ENCODE measurements at regions not wholly inside any gene's neighbourhood (a gene's known extent, or its start where the extent isn't known, plus 50 kb on each side); places are given as distances from the start of the nearest gene placed in this dataset.

DNA sequence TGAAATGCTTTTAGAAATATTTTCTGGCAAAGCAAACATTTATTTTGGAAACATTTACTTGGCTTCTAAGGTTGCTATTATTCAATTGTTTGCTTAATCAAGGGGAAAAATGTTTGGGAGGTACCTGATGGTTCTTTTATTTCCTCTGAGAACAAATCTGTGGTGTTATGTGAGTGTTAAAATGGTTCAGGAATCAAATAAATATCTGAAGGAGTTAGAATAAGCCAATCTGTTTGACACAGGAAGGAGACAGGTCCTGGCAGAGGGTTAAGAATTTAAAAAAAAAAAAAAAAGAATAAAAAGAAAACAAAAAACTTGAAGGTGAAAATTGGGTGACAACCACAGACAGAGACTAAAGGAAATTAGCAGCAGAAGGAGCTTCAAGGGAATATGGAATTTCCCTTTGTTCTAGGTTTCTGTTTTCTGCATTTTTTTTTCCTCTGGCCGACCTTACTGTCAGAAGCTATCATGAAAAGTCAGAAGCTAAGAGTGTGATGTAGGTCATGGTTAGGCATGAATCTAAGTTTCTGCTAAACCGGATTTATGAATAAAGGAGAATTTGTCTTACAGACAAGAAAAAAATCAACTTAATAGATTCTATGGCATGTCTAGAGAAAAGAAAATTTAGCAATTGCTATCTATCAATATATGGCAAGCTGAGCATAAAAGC is 78.6 kb upstream of the PNPLA4 start:
- Histone ChIP-seq H3K79me2 (ENCODE audit: insufficient read depth, low read length) (no peaks in the 10 kb centered on the region), H3K9me2 (replicated peaks; ENCODE audit: low read depth, low read length) (no peaks in the 10 kb centered on the region), H3F3A (ENCODE audit: low read depth) (no peaks in the 10 kb centered on the region), H3K9me3 (ENCODE audit: insufficient read depth, low read depth, low read length) (no peaks in the 10 kb centered on the region), H3K27me3 (ENCODE audit: insufficient read depth, low read length, poor library complexity, severe bottlenecking) (no peaks in the 10 kb centered on the region), H3K4me3 (ENCODE audit: low read length, poor library complexity, severe bottlenecking) (no peak overlapping the region), H3K36me3 (ENCODE audit: insufficient read depth, low read length) (no peaks in the 10 kb centered on the region), H3K9ac (ENCODE audit: low read depth, low read length, poor library complexity, severe bottlenecking) (no peak overlapping the region), H3K4me1 (ENCODE audit: insufficient read depth, low read length, poor library complexity, severe bottlenecking) (no peaks in the 10 kb centered on the region), H4K20me1 (ENCODE audit: insufficient read depth, low read length, poor library complexity, severe bottlenecking) (no peaks in the 10 kb centered on the region), H2AFZ (ENCODE audit: low read length) (no peak overlapping the region), H3K4me2 (ENCODE audit: low read depth, low read length, poor library complexity, severe bottlenecking) (no peak overlapping the region)
- TF ChIP-seq, protein P1, sequence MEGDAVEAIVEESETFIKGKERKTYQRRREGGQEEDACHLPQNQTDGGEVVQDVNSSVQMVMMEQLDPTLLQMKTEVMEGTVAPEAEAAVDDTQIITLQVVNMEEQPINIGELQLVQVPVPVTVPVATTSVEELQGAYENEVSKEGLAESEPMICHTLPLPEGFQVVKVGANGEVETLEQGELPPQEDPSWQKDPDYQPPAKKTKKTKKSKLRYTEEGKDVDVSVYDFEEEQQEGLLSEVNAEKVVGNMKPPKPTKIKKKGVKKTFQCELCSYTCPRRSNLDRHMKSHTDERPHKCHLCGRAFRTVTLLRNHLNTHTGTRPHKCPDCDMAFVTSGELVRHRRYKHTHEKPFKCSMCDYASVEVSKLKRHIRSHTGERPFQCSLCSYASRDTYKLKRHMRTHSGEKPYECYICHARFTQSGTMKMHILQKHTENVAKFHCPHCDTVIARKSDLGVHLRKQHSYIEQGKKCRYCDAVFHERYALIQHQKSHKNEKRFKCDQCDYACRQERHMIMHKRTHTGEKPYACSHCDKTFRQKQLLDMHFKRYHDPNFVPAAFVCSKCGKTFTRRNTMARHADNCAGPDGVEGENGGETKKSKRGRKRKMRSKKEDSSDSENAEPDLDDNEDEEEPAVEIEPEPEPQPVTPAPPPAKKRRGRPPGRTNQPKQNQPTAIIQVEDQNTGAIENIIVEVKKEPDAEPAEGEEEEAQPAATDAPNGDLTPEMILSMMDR (conservative IDR thresholded peaks at IDR 0.05; ENCODE audit: low read length), result no peak

DNA sequence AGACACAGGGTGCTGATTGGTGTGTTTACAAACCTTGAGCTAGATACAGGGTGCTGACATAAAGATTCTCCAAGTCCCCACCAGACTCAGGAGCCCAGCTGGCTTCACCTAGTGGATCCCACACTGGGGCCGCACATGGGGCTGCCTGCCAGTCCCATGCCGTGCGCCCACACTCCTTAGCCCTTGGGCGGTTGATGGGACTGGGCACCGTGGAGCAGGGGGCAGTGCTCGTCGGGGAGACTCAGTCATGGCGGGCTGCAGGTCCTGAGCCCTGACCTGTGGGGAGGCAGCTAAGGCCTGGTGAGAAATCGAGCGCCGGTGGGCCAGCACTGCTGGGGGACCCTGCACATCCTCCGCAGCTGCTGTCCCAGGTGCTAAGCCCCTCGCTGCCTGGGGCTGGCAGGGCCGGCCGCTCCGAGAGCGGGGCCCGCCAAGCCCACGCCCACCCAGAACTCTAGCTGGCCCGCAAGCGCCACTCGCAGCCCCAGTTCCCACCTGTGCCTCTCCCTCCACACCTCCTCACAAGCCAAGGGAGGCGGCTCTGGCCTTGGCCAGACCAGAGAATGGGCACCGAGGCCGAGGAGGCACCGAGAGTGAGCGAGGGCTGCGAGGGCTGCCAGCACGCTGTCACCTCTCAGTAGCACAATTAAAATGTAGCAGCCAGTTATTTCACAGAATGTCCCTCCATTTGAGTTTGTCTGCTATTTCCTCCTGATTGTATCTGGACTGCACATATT is 76.1 kb upstream of the PNPLA4 start:
- H3K4me2 ChIP-seq (ENCODE audit: low read depth, low read length, poor library complexity, severe bottlenecking), result no peak overlapping the region
- H3K4me3 ChIP-seq (ENCODE audit: low read length, poor library complexity, severe bottlenecking), result no peak overlapping the region
- H2AFZ ChIP-seq (ENCODE audit: low read length), result no peak overlapping the region
- H3K79me2 ChIP-seq (ENCODE audit: insufficient read depth, low read length), result no peaks in the 10 kb centered on the region
- no peak overlapping the region for H3K9ac ChIP-seq (ENCODE audit: low read depth, low read length, poor library complexity, severe bottlenecking)
- H3K27me3 ChIP-seq (ENCODE audit: insufficient read depth, low read length, poor library complexity, severe bottlenecking), result no peaks in the 10 kb centered on the region
- H3K9me2 ChIP-seq (replicated peaks; ENCODE audit: low read depth, low read length), result no peaks in the 10 kb centered on the region
- TF ChIP-seq, protein P1 (conservative IDR thresholded peaks at IDR 0.05; ENCODE audit: low read length), result no peak
- no peak for TF ChIP-seq EZH2phosphoT487 (IDR thresholded peaks at IDR 0.05; ENCODE audit: borderline replicate concordance)
- no peaks in the 10 kb centered on the region for H3K4me1 ChIP-seq (ENCODE audit: insufficient read depth, low read length, poor library complexity, severe bottlenecking)
- no peaks in the 10 kb centered on the region for H4K20me1 ChIP-seq (ENCODE audit: insufficient read depth, low read length, poor library complexity, severe bottlenecking)
- no peaks in the 10 kb centered on the region for H3F3A ChIP-seq (ENCODE audit: low read depth)
- H3K9me3 ChIP-seq (ENCODE audit: insufficient read depth, low read depth, low read length), result no peaks in the 10 kb centered on the region
- no peaks in the 10 kb centered on the region for H3K36me3 ChIP-seq (ENCODE audit: insufficient read depth, low read length)

DNA sequence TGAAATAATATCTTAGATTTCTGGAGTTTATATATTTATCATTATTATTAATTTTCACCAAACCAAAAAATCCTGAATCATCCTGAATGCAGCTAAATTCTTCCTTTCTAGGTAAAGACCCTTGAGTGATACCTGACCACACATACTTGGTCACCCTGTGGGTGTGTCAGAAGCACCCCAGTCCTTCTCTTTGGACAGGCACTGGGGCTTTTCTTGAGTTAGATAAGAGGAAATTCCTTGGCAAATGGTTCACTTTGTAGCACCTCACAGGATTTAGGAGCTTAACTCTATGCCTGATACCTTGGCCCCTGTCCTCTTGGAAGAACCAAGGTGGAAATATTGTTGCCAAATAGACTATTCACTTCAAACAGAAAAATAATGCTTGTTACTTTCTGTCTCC is 69.6 kb upstream of the PNPLA4 start:
- Histone ChIP-seq H3K36me3 (ENCODE audit: insufficient read depth, low read length) (no peaks in the 10 kb centered on the region), H3K9ac (ENCODE audit: low read depth, low read length, poor library complexity, severe bottlenecking) (no peak overlapping the region), H3K4me1 (ENCODE audit: insufficient read depth, low read length, poor library complexity, severe bottlenecking) (no peaks in the 10 kb centered on the region), H3K4me2 (ENCODE audit: low read depth, low read length, poor library complexity, severe bottlenecking) (no peak overlapping the region), H3K79me2 (ENCODE audit: insufficient read depth, low read length) (no peaks in the 10 kb centered on the region), H3F3A (ENCODE audit: low read depth) (no peaks in the 10 kb centered on the region), H3K9me3 (ENCODE audit: insufficient read depth, low read depth, low read length) (no peaks in the 10 kb centered on the region), H3K9me2 (replicated peaks; ENCODE audit: low read depth, low read length) (no peaks in the 10 kb centered on the region), H2AFZ (ENCODE audit: low read length) (no peak overlapping the region), H3K27me3 (ENCODE audit: insufficient read depth, low read length, poor library complexity, severe bottlenecking) (no peaks in the 10 kb centered on the region), H3K4me3 (ENCODE audit: low read length, poor library complexity, severe bottlenecking) (no peak overlapping the region), H4K20me1 (ENCODE audit: insufficient read depth, low read length, poor library complexity, severe bottlenecking) (no peaks in the 10 kb centered on the region)
- TF ChIP-seq, protein P1 (conservative IDR thresholded peaks at IDR 0.05; ENCODE audit: low read length), result no peak
- no peak for TF ChIP-seq EZH2phosphoT487 (IDR thresholded peaks at IDR 0.05; ENCODE audit: borderline replicate concordance)

Data from Loucy (cell line).